ENCODE measurements at regions not wholly inside any gene's neighbourhood (a gene's known extent, or its start where the extent isn't known, plus 50 kb on each side); places are given as distances from the start of the nearest gene placed in this dataset.

GRCh38 chr5:7324919-7325318, 71.0 kb upstream of the ADCY2 start:
- no peak for TF ChIP-seq CTCF (IDR thresholded peaks at IDR 0.05)
- TF ChIP-seq POLR2AphosphoS5 (IDR thresholded peaks at IDR 0.05; ENCODE audit: low read depth, low read length), result no peak
- TF ChIP-seq TCF7L2 (IDR thresholded peaks at IDR 0.05; ENCODE audit: low read depth, low read length), result no peak

Data from Panc1 (cell line).